ENCODE measurements at regions not wholly inside any gene's neighbourhood (a gene's known extent, or its start where the extent isn't known, plus 50 kb on each side); places are given as distances from the start of the nearest gene placed in this dataset.

GRCh38 chr7:19851504-19851903 is 78.1 kb upstream of the TMEM196 start:
- DNase-seq = no peak

GRCh38 chr7:19834566-19834965 is 61.1 kb upstream of the TMEM196 start:
- no peak for DNase-seq

GRCh38 chr7:19830604-19831003 is 57.2 kb upstream of the TMEM196 start:
- no peak for DNase-seq

Data from T1000 (cell line).